ENCODE measurements at regions not wholly inside any gene's neighbourhood (a gene's known extent, or its start where the extent isn't known, plus 50 kb on each side); places are given as distances from the start of the nearest gene placed in this dataset.

GRCh38 chr18:79609841-79610281 lies 69.7 kb upstream of the CTDP1 start:
- DNase-seq (ENCODE audit: low spot score), result no peak

GRCh38 chr18:79610461-79611039 lies 69.1 kb upstream of the CTDP1 start:
- peak; percentile 2 for DNase-seq (ENCODE audit: low spot score)

GRCh38 chr18:79611040-79611681 lies 68.4 kb upstream of the CTDP1 start:
- peak; percentile 74 for DNase-seq (ENCODE audit: low spot score)

- DNase-seq (ENCODE audit: low spot score), result no peak
Measured at GRCh38 chr18:79612291-79613108, 67.1 kb upstream of the CTDP1 start.

GRCh38 chr18:79613186-79613931 lies 66.2 kb upstream of the CTDP1 start:
- DNase-seq (ENCODE audit: low spot score), result no peak

- no peak for DNase-seq (ENCODE audit: low spot score)
Measured at GRCh38 chr18:79614211-79614955, 65.2 kb upstream of the CTDP1 start.

GRCh38 chr18:79615091-79615490 lies 64.5 kb upstream of the CTDP1 start:
- DNase-seq (ENCODE audit: low spot score), result no peak

GRCh38 chr18:79615586-79615985 lies 64.0 kb upstream of the CTDP1 start:
- no peak for DNase-seq (ENCODE audit: low spot score)

- no peak for DNase-seq (ENCODE audit: low spot score)
Measured at GRCh38 chr18:79616651-79617510, 62.7 kb upstream of the CTDP1 start.

- no peak for DNase-seq (ENCODE audit: low spot score)
Measured at GRCh38 chr18:79617511-79618500, 61.8 kb upstream of the CTDP1 start.

GRCh38 chr18:79620576-79621165 lies 58.9 kb upstream of the CTDP1 start:
- DNase-seq (ENCODE audit: low spot score), result no peak

GRCh38 chr18:79621501-79621900 lies 58.1 kb upstream of the CTDP1 start:
- no peak for DNase-seq (ENCODE audit: low spot score)

- DNase-seq (ENCODE audit: low spot score), result no peak
Measured at GRCh38 chr18:79622004-79622403, 57.6 kb upstream of the CTDP1 start.

GRCh38 chr18:79624356-79625170 lies 55.0 kb upstream of the CTDP1 start:
- no peak for DNase-seq (ENCODE audit: low spot score)

- no peak for DNase-seq (ENCODE audit: low spot score)
Measured at GRCh38 chr18:79625195-79625923, 54.2 kb upstream of the CTDP1 start.

- DNase-seq (ENCODE audit: low spot score), result no peak
Measured at GRCh38 chr18:79625924-79626561, 53.6 kb upstream of the CTDP1 start.

Measured in SW480 (cell line).